GM18909 (cell line): ENCODE measurements at regions not wholly inside any gene's neighbourhood (a gene's known extent, or its start where the extent isn't known, plus 50 kb on each side); places are given as distances from the start of the nearest gene placed in this dataset.
"Not testable (repeated sequence)": the region's sequence is repeated elsewhere in the genome, so short reads cannot be mapped to it uniquely, and the experiment has no call there.

Experiments used
- ATAC-seq: cut with Tn5 transposase; IDR thresholded peaks from one replicate; pipeline ENCODE4 v1.9.1; 2021; ENCODE audit warnings: mild to moderate bottlenecking; ENCODE audit not compliant: unreplicated experiment, poor library complexity

- ATAC-seq, result no peak
These were observed 132.9 kb upstream of the LPP start for GRCh38 chr3:188021041-188021440.

- ATAC-seq, result no peak
These were observed 132.4 kb upstream of the LPP start for GRCh38 chr3:188021502-188022040.

- not testable (repeated sequence) for ATAC-seq
These were observed 131.1 kb upstream of the LPP start for GRCh38 chr3:188022902-188023301.

GRCh38 chr3:188025555-188025954 is 128.4 kb upstream of the LPP start:
- ATAC-seq, result no peak

- no peak for ATAC-seq
These were observed 127.6 kb upstream of the LPP start for GRCh38 chr3:188026191-188026968.

GRCh38 chr3:188031121-188031520 is 122.8 kb upstream of the LPP start:
- no peak for ATAC-seq

GRCh38 chr3:188034989-188035388 is 119.0 kb upstream of the LPP start:
- no peak for ATAC-seq

GRCh38 chr3:188036375-188037194 is 117.4 kb upstream of the LPP start:
- ATAC-seq, result no peak

- no peak for ATAC-seq
These were observed 116.7 kb upstream of the LPP start for GRCh38 chr3:188037195-188037718.

GRCh38 chr3:188037965-188038581 is 115.9 kb upstream of the LPP start:
- ATAC-seq, result no peak

DNA sequence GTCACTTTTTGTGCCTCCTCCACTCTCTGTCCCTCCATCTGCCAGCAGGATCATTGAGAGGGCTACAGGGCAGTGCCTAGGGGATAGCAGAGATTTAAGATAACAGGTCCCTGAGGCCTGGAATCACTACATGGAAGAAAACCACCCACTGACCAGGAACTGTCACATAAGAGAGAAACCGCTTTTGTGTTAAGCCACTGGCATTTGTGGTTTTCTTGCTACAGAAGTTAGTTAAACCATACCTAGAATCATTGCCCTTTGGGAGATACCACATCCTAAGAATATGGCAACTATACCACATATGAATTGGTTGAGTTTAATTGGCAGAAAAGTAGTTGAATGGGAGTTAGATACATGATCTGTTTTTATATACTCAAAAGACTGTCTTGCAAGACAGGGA is 112.8 kb upstream of the LPP start:
- ATAC-seq, result no peak

DNA sequence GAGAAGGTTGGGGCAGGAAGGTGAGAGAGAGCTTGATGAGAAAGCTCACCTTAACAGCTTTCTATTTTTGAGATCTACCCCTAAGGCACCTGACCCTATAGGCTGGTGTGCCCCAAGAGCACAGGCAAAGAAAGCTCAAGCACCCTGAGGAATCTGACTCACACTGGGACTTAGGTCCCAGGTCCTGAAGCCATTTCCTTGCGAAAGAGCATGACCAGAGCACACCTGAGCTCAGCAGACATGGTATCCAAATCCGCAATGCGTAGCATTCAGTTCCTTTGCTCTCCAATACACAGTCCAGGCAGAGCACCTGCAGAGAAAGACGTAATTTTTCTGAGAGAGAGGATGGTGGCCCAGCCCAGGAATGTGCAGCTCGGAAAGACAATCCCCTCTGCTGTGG is 112.1 kb upstream of the LPP start:
- ATAC-seq, result no peak

DNA sequence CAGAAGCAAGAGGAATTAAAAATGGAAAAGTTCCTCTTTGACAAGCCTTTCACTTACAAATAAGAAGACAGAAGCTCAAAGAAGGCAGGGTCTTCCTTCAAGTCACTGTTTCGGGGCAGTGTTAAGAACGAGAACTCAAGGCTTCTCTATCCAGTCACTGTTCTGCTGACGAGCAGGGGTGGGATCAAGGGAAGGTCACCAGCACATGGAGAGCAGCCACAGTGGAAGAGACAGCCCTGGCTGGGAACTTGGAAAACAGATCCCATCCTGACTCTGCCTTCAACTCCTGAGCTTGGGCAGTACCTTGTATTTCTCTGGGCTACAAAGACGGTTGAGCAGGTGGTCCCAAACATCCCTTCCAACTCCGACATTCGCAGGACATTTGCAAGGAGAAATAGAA is 111.5 kb upstream of the LPP start:
- no peak for ATAC-seq

- ATAC-seq, result no peak
These were observed 110.1 kb upstream of the LPP start for GRCh38 chr3:188043891-188044290.

- no peak for ATAC-seq
These were observed 107.3 kb upstream of the LPP start for GRCh38 chr3:188046561-188047211.

- ATAC-seq, result no peak
These were observed 106.4 kb upstream of the LPP start for GRCh38 chr3:188047536-188047935.

- ATAC-seq, result no peak
These were observed 104.1 kb upstream of the LPP start for GRCh38 chr3:188049606-188050530.

- no peak for ATAC-seq
These were observed 102.2 kb upstream of the LPP start for GRCh38 chr3:188051801-188052168.
